Endodermal cell (in vitro differentiated cells): ENCODE measurements at regions not wholly inside any gene's neighbourhood (a gene's known extent, or its start where the extent isn't known, plus 50 kb on each side); places are given as distances from the start of the nearest gene placed in this dataset.

Experiments
- DNase-seq: peaks from one replicate; pipeline ENCODE4 v3.0.0-alpha.2; 2017
- H3K27ac ChIP-seq: 2 replicates; pipeline ENCODE4 v1.5.1; 2013; ENCODE audit warnings: mild to moderate bottlenecking, low read depth, low read length, moderate library complexity
- H3K27me3 ChIP-seq: 2 replicates; pipeline ENCODE4 v1.6.1; 2013; ENCODE audit warnings: mild to moderate bottlenecking, low read length, moderate library complexity; ENCODE audit not compliant: insufficient read depth, control insufficient read depth, poor library complexity, severe bottlenecking
- H3K36me3 ChIP-seq: 2 replicates; pipeline ENCODE4 v1.7.0; 2013; ENCODE audit warnings: mild to moderate bottlenecking, low read length, moderate library complexity; ENCODE audit not compliant: control insufficient read depth, insufficient read depth
- H3K4me1 ChIP-seq: one replicate; pipeline ENCODE4 v1.7.0; 2013; ENCODE audit warnings: low read length; ENCODE audit not compliant: control insufficient read depth, insufficient read depth
- H3K4me3 ChIP-seq: 2 replicates; pipeline ENCODE4 v1.5.1; 2013; ENCODE audit warnings: mild to moderate bottlenecking, low read length, moderate library complexity
- H3K9ac ChIP-seq: 2 replicates; pipeline ENCODE4 v1.6.1; 2013; ENCODE audit warnings: mild to moderate bottlenecking, low read length, moderate library complexity; ENCODE audit not compliant: poor library complexity, severe bottlenecking; ENCODE audit errors: extremely low read depth
- H3K9me3 ChIP-seq: 2 replicates; pipeline ENCODE4 v1.6.1; 2013; ENCODE audit warnings: mild to moderate bottlenecking, low read length, moderate library complexity; ENCODE audit not compliant: control insufficient read depth
- H3K27ac Mint-ChIP-seq: 2 replicates; pipeline ENCODE4 v1.8.0; 2020; ENCODE audit warnings: mixed read lengths
- H3K27me3 Mint-ChIP-seq: 2 replicates; pipeline ENCODE4 v1.8.0; 2021; ENCODE audit warnings: mild to moderate bottlenecking, mixed read lengths; ENCODE audit not compliant: insufficient read depth
- H3K36me3 Mint-ChIP-seq: 2 replicates; pipeline ENCODE4 v1.8.0; 2020; ENCODE audit warnings: low read depth, mixed read lengths
- H3K4me1 Mint-ChIP-seq: 2 replicates; pipeline ENCODE4 v1.8.0; 2020; ENCODE audit warnings: mixed read lengths
- H3K4me3 Mint-ChIP-seq: 2 replicates; pipeline ENCODE4 v1.8.0; 2020; ENCODE audit warnings: mild to moderate bottlenecking, moderate library complexity, mixed read lengths
- H3K9me3 Mint-ChIP-seq: 2 replicates; pipeline ENCODE4 v1.8.0; 2020; ENCODE audit warnings: mild to moderate bottlenecking, mixed read lengths
- WGBS, 2 experiments: methylation state at CpG; one replicate each; pipeline versions ENCODE4 v1.1.5 to v1.1.7; 2013; ENCODE audit warnings: missing lambda C conversion rate in 2 of 2, mixed read lengths in 1 of 2; ENCODE audit not compliant: insufficient coverage in 1 of 2, insufficient read length in 1 of 2; 5-methylcytosine and 5-hydroxymethylcytosine counted together
- TF ChIP-seq, protein P1 (sequence below): fragments of 200-600 bp; sonication (generic); conservative IDR thresholded peaks from 2 replicates; pipeline ENCODE4 v1.5.0; 2021; ENCODE audit warnings: antibody characterized with exemption, mild to moderate bottlenecking

DNA sequence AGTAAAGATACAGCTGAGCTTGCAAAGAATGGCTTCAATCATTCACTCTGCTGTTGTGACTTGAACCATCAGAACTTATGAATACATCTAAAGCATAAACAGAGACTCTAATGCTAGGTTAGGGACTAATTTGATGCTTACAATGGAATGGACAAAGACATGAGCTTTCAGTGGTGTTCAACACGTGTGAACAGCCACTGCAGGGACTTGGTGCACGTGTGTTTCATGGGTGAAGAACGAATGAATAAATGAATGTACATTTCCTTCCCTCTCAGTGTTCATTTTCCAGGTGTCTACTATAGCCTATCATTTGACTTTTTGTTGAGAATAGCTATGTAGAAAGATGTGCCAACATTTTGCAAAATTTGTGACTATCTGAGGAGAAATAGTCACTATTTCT is 98.3 kb downstream of the VIP start:
- Mint-ChIP-seq H3K27me3 (no peaks in the 10 kb centered on the region), H3K4me1 (peaks cover 3% of the 10 kb centered on the region), H3K36me3 (no peaks in the 10 kb centered on the region), H3K4me3 (no peak overlapping the region), H3K27ac (no peak overlapping the region), H3K9me3 (peaks cover 11% of the 10 kb centered on the region)
- TF ChIP-seq, protein P1, sequence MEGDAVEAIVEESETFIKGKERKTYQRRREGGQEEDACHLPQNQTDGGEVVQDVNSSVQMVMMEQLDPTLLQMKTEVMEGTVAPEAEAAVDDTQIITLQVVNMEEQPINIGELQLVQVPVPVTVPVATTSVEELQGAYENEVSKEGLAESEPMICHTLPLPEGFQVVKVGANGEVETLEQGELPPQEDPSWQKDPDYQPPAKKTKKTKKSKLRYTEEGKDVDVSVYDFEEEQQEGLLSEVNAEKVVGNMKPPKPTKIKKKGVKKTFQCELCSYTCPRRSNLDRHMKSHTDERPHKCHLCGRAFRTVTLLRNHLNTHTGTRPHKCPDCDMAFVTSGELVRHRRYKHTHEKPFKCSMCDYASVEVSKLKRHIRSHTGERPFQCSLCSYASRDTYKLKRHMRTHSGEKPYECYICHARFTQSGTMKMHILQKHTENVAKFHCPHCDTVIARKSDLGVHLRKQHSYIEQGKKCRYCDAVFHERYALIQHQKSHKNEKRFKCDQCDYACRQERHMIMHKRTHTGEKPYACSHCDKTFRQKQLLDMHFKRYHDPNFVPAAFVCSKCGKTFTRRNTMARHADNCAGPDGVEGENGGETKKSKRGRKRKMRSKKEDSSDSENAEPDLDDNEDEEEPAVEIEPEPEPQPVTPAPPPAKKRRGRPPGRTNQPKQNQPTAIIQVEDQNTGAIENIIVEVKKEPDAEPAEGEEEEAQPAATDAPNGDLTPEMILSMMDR: no peak
- Histone ChIP-seq H3K4me3 (no peak overlapping the region), H3K27me3 (no peaks in the 10 kb centered on the region), H3K27ac (no peak overlapping the region), H3K36me3 (no peaks in the 10 kb centered on the region), H3K9me3 (peaks cover 12% of the 10 kb centered on the region), H3K4me1 (no peaks in the 10 kb centered on the region), H3K9ac (no peak overlapping the region)
- no peak for DNase-seq
- WGBS, 2 experiments: 88 to 100% methylated on average over 3 of the region's 3 CpGs

DNA sequence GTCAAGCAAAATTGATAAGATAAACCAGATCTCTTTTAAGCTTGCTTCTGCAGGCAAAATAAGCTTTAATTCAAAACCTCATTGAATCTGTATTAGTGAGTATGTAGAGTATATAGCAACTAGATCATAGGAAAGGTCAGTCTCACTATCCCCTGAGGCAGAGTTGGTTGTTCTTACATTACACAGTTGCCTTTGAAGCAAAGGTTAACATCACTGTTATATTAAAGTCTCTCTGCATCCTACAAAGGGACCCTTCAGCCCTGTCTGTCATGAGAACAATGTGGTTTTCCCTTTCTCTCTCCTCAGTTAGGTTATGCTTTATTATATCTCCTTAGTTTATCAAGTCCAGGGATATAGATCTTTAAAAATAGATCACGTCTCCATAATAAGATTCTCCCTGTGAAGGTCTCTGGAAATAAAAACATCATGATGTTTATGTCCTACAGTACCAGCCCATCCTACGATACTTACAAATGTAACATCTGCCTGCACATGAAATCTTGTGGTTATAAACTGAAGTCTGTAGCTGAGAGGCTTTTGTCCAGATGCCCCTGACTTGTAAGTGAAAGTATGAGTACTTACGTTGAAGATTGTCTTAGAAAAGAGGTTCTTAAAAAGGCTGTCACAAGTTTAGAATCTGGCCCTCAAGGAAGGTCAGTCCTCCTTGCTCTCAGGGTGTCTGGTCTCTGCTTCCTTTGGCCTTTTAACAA is 103.6 kb downstream of the VIP start:
- WGBS, 2 experiments: 87 to 89% methylated on average over 3 of the region's 3 CpGs
- H3K9me3 Mint-ChIP-seq: no peaks in the 10 kb centered on the region
- Histone ChIP-seq H3K36me3 (no peaks in the 10 kb centered on the region), H3K27ac (no peak overlapping the region), H3K27me3 (no peaks in the 10 kb centered on the region), H3K9ac (no peak overlapping the region), H3K4me1 (no peaks in the 10 kb centered on the region), H3K4me3 (no peak overlapping the region), H3K9me3 (no peaks in the 10 kb centered on the region)
- H3K36me3 Mint-ChIP-seq: no peaks in the 10 kb centered on the region
- H3K4me1 Mint-ChIP-seq: peaks cover 2% of the 10 kb centered on the region
- TF ChIP-seq, protein P1: no peak
- DNase-seq: no peak
- H3K27ac Mint-ChIP-seq: no peak overlapping the region
- H3K27me3 Mint-ChIP-seq: no peaks in the 10 kb centered on the region
- no peak overlapping the region for H3K4me3 Mint-ChIP-seq

DNA sequence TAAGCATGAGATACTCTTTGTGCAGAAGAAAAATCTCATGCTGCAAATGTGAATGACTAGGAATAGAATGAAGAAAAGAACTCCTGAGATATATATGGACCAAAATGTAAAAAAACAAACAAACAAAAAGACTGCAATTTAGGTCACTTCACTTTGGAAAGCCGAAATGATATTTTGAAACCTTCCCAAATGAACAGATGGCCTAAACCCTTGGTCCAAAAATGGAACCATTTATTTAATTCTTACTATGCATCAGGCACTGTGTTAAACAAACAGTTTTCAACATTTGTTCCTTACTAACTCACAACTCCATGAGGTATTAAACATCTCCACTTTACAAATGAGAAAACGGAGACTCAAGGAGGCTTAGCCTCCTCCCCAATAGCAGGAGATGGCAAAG is 107.5 kb downstream of the VIP start:
- TF ChIP-seq, protein P1: no peak
- no peaks in the 10 kb centered on the region for H3K36me3 Mint-ChIP-seq
- no peak overlapping the region for H3K27ac ChIP-seq
- H3K27me3 ChIP-seq: no peaks in the 10 kb centered on the region
- H3K9me3 ChIP-seq: no peaks in the 10 kb centered on the region
- H3K4me3 ChIP-seq: no peak overlapping the region
- no peaks in the 10 kb centered on the region for H3K4me1 Mint-ChIP-seq
- H3K27ac Mint-ChIP-seq: no peak overlapping the region
- no peaks in the 10 kb centered on the region for H3K4me1 ChIP-seq
- WGBS, 2 experiments: 87 to 100% methylated on average over 1 to 2 of the region's 2 CpGs
- no peak for DNase-seq
- no peaks in the 10 kb centered on the region for H3K9me3 Mint-ChIP-seq
- no peak overlapping the region for H3K9ac ChIP-seq
- no peak overlapping the region for H3K4me3 Mint-ChIP-seq
- H3K36me3 ChIP-seq: no peaks in the 10 kb centered on the region
- no peaks in the 10 kb centered on the region for H3K27me3 Mint-ChIP-seq
